ENCODE measurements at regions not wholly inside any gene's neighbourhood (a gene's known extent, or its start where the extent isn't known, plus 50 kb on each side); places are given as distances from the start of the nearest gene placed in this dataset.

DNA sequence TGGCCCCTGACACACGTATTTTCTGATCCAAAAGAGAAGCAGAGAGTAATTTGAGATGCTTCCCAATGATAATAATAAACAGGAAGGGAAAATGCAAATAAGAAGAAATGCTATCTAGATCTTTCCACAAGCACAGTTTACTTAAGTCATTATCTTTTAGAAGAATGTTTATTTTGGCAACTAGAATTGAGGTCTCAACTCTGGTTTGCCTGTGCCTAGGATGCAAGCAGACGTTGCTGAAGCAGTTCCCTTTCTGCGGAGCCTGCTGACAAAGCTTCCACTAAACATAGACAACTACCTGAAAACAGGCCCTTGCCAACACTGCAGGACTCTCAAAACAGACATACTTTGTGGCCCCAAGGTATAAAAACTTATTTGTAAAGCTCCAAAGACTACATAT lies 315.8 kb upstream of the POM121L12 start:
- in situ Hi-C loops (cut with MboI; ENCODE audit: low pct_unique_long_range_greater_than_20kb, low sequenced_read_pairs, unreplicated experiment): no loop called here
- DNase-seq (ENCODE audit: low spot score): no peak
- TF ChIP-seq, protein P1, sequence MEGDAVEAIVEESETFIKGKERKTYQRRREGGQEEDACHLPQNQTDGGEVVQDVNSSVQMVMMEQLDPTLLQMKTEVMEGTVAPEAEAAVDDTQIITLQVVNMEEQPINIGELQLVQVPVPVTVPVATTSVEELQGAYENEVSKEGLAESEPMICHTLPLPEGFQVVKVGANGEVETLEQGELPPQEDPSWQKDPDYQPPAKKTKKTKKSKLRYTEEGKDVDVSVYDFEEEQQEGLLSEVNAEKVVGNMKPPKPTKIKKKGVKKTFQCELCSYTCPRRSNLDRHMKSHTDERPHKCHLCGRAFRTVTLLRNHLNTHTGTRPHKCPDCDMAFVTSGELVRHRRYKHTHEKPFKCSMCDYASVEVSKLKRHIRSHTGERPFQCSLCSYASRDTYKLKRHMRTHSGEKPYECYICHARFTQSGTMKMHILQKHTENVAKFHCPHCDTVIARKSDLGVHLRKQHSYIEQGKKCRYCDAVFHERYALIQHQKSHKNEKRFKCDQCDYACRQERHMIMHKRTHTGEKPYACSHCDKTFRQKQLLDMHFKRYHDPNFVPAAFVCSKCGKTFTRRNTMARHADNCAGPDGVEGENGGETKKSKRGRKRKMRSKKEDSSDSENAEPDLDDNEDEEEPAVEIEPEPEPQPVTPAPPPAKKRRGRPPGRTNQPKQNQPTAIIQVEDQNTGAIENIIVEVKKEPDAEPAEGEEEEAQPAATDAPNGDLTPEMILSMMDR (IDR thresholded peaks at IDR 0.05; ENCODE audit: extremely low read depth, insufficient read depth, missing control alignments): no peak

DNA sequence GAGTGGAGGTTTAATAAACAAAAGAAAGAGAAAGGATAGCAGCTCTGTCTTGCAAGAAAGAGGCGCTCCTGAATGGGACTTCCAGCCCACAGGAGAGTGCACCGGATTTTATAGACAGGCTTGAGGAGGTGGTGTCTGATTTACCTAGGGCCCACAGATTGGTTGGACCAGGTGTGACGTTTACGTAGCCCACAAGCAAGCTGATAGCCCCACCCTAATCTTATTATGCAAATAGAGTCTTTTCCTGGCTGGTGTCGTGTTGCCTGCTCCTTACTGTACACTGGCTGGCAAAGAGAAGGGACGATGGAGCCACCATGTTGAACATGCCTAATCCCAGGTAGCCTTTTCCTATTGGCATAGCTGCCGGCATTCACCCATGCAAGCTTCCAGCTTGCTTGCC lies 319.7 kb upstream of the POM121L12 start:
- no peak for DNase-seq (ENCODE audit: low spot score)
- TF ChIP-seq, protein P1 (IDR thresholded peaks at IDR 0.05; ENCODE audit: extremely low read depth, insufficient read depth, missing control alignments): no peak
- in situ Hi-C loops (cut with MboI; ENCODE audit: low pct_unique_long_range_greater_than_20kb, low sequenced_read_pairs, unreplicated experiment): no loop called here

DNA sequence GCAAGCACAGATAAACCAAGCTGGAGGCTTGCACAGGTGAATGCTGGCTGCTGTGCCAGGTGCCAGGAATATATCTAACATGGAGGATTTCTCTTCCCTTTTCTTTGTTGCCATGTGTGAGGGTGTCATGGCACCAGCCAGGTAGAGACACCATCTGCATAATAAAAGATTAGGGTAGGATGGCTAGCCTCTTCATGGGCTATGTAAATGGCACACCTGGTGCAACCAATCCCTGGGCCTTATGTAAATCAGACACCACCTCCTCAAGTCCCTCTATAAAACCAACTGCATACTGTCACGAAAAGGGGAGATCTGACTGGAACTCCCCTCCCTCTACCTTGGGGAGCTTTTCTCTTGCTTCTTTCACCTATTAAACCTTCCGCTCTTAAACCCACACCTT lies 322.5 kb upstream of the POM121L12 start:
- TF ChIP-seq, protein P1 (IDR thresholded peaks at IDR 0.05; ENCODE audit: extremely low read depth, insufficient read depth, missing control alignments): no peak
- DNase-seq (ENCODE audit: low spot score): no peak

DNA sequence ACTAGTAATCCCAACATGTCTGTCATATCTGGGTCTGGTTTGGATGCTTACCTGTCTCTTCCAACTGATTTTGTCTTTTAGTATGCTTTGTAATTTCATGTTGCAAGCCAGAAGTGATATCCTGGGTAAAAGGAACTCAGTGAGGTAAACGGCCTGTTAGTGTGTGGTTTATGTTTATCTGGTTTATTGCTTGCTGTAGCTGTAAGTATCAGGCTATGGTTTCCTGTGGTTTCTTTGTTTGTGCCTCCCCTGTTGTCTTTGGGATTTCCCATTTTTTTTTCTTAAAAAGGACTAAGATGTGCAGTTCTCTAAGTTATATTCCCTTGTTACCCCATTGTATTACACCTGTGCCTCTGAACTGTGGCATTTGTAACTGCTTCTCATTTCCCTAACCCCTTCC lies 323.5 kb upstream of the POM121L12 start:
- in situ Hi-C loops (cut with MboI; ENCODE audit: low pct_unique_long_range_greater_than_20kb, low sequenced_read_pairs, unreplicated experiment): no loop called here
- TF ChIP-seq, protein P1 (IDR thresholded peaks at IDR 0.05; ENCODE audit: extremely low read depth, insufficient read depth, missing control alignments): no peak
- DNase-seq (ENCODE audit: low spot score): no peak

More for the DNA sequence above, 322.5 kb upstream of the POM121L12 start:
- in situ Hi-C loops (cut with MboI; ENCODE audit: low pct_unique_long_range_greater_than_20kb, low sequenced_read_pairs, unreplicated experiment): no loop called here

DNA sequence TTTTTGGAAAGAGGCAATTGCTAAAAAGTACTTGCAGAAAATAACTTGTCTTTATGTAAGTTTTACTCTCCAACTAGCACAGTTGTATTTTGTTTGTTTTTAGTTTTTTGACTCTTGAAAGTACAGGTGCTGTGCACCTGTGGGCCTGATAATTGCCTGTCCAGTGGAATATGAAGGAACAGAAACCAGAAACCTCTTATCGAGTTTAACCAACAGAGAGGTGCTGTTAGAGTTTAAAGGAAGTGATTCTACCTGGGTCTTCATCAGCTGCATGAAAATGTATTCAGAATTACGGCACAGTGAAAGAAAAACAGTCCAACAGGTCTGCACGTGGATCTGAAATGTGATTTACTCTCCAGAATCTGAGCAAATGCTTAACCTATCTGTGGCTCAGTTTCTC lies 326.6 kb upstream of the POM121L12 start:
- DNase-seq (ENCODE audit: low spot score): no peak
- TF ChIP-seq, protein P1 (IDR thresholded peaks at IDR 0.05; ENCODE audit: extremely low read depth, insufficient read depth, missing control alignments): no peak
- in situ Hi-C loops (cut with MboI; ENCODE audit: low pct_unique_long_range_greater_than_20kb, low sequenced_read_pairs, unreplicated experiment): no loop called here

DNA sequence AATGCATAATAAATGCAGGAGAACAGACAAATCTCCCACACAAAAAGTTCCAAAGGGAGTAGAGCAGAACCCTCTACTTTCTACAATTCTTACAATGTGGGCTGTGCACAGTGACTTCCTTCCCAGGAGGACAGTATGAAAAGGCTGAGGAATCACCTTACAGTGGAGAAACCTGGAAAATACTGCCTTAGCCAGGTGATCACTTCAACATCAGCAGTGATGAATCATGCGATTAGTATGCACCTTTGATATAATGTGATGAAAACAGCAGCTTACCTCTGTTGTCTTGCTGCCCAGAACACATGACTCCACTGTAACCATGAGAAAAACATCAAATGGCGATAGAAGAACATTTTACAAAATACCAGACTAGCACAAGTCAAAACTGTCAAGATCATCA lies 329.7 kb upstream of the POM121L12 start:
- TF ChIP-seq, protein P1 (IDR thresholded peaks at IDR 0.05; ENCODE audit: extremely low read depth, insufficient read depth, missing control alignments): no peak
- in situ Hi-C loops (cut with MboI; ENCODE audit: low pct_unique_long_range_greater_than_20kb, low sequenced_read_pairs, unreplicated experiment): no loop called here
- no peak for DNase-seq (ENCODE audit: low spot score)

DNA sequence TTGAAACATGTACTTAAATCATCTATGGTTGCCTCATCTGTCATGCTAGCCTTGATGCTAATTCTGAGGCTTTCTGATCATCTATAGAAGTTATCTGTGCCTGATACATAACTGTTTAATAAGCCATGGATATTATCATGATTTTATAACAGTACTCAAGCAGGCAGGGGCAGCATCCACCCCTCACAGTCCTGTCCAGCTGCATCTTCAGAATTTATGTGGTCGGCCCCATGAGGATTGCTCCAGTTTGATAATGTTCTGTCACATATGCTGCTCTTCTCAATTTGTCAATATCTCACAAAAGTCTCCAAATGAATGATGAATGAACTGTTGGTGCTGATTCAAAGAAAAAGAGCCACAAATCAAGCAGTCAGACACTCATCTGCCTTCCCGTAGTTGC lies 335.1 kb upstream of the POM121L12 start:
- no peak for DNase-seq (ENCODE audit: low spot score)
- in situ Hi-C loops (cut with MboI; ENCODE audit: low pct_unique_long_range_greater_than_20kb, low sequenced_read_pairs, unreplicated experiment): no loop called here

More for the DNA sequence above, 335.1 kb upstream of the POM121L12 start:
- TF ChIP-seq, protein P1 (IDR thresholded peaks at IDR 0.05; ENCODE audit: extremely low read depth, insufficient read depth, missing control alignments): no peak
